ENCODE measurements at regions not wholly inside any gene's neighbourhood (a gene's known extent, or its start where the extent isn't known, plus 50 kb on each side); places are given as distances from the start of the nearest gene placed in this dataset.

DNA sequence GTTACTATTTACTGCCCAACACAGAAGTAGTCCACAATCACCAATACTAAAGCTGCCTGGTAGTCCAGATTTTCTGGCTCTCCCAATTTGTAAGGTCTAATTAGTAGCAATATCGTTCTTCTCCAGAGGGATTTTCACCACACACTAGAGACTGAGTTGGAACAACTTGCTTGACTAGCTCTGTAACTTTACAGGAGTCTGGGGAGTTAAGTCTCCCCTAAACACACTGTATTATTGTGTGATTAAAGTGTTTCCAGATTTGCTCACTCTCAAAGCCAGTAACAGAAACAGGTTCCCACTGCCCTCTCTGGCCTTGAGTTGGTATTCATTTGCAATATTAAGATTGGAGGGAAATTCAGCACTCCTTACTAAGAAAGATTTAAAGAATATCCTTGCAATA is 1175.7 kb downstream of the SORCS1 start (continued):
- TF ChIP-seq, protein P1, sequence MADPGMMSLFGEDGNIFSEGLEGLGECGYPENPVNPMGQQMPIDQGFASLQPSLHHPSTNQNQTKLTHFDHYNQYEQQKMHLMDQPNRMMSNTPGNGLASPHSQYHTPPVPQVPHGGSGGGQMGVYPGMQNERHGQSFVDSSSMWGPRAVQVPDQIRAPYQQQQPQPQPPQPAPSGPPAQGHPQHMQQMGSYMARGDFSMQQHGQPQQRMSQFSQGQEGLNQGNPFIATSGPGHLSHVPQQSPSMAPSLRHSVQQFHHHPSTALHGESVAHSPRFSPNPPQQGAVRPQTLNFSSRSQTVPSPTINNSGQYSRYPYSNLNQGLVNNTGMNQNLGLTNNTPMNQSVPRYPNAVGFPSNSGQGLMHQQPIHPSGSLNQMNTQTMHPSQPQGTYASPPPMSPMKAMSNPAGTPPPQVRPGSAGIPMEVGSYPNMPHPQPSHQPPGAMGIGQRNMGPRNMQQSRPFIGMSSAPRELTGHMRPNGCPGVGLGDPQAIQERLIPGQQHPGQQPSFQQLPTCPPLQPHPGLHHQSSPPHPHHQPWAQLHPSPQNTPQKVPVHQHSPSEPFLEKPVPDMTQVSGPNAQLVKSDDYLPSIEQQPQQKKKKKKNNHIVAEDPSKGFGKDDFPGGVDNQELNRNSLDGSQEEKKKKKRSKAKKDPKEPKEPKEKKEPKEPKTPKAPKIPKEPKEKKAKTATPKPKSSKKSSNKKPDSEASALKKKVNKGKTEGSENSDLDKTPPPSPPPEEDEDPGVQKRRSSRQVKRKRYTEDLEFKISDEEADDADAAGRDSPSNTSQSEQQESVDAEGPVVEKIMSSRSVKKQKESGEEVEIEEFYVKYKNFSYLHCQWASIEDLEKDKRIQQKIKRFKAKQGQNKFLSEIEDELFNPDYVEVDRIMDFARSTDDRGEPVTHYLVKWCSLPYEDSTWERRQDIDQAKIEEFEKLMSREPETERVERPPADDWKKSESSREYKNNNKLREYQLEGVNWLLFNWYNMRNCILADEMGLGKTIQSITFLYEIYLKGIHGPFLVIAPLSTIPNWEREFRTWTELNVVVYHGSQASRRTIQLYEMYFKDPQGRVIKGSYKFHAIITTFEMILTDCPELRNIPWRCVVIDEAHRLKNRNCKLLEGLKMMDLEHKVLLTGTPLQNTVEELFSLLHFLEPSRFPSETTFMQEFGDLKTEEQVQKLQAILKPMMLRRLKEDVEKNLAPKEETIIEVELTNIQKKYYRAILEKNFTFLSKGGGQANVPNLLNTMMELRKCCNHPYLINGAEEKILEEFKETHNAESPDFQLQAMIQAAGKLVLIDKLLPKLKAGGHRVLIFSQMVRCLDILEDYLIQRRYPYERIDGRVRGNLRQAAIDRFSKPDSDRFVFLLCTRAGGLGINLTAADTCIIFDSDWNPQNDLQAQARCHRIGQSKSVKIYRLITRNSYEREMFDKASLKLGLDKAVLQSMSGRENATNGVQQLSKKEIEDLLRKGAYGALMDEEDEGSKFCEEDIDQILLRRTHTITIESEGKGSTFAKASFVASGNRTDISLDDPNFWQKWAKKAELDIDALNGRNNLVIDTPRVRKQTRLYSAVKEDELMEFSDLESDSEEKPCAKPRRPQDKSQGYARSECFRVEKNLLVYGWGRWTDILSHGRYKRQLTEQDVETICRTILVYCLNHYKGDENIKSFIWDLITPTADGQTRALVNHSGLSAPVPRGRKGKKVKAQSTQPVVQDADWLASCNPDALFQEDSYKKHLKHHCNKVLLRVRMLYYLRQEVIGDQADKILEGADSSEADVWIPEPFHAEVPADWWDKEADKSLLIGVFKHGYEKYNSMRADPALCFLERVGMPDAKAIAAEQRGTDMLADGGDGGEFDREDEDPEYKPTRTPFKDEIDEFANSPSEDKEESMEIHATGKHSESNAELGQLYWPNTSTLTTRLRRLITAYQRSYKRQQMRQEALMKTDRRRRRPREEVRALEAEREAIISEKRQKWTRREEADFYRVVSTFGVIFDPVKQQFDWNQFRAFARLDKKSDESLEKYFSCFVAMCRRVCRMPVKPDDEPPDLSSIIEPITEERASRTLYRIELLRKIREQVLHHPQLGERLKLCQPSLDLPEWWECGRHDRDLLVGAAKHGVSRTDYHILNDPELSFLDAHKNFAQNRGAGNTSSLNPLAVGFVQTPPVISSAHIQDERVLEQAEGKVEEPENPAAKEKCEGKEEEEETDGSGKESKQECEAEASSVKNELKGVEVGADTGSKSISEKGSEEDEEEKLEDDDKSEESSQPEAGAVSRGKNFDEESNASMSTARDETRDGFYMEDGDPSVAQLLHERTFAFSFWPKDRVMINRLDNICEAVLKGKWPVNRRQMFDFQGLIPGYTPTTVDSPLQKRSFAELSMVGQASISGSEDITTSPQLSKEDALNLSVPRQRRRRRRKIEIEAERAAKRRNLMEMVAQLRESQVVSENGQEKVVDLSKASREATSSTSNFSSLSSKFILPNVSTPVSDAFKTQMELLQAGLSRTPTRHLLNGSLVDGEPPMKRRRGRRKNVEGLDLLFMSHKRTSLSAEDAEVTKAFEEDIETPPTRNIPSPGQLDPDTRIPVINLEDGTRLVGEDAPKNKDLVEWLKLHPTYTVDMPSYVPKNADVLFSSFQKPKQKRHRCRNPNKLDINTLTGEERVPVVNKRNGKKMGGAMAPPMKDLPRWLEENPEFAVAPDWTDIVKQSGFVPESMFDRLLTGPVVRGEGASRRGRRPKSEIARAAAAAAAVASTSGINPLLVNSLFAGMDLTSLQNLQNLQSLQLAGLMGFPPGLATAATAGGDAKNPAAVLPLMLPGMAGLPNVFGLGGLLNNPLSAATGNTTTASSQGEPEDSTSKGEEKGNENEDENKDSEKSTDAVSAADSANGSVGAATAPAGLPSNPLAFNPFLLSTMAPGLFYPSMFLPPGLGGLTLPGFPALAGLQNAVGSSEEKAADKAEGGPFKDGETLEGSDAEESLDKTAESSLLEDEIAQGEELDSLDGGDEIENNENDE (IDR thresholded peaks at IDR 0.05; ENCODE audit: insufficient replicate concordance, low read length), result no peak
